ENCODE measurements at regions not wholly inside any gene's neighbourhood (a gene's known extent, or its start where the extent isn't known, plus 50 kb on each side); places are given as distances from the start of the nearest gene placed in this dataset.

GRCh38 chr5:124839371-124839998 lies 93.0 kb upstream of the ZNF608 start:
- peak; percentile 23 to 48 (median 36) for DNase-seq (ENCODE audit: low read depth in 4 of 4, low spot score in 3 of 4)

GRCh38 chr5:124841829-124842712 lies 95.6 kb upstream of the ZNF608 start:
- no peak for DNase-seq (ENCODE audit: low read depth in 4 of 4, low spot score in 3 of 4)

DNA sequence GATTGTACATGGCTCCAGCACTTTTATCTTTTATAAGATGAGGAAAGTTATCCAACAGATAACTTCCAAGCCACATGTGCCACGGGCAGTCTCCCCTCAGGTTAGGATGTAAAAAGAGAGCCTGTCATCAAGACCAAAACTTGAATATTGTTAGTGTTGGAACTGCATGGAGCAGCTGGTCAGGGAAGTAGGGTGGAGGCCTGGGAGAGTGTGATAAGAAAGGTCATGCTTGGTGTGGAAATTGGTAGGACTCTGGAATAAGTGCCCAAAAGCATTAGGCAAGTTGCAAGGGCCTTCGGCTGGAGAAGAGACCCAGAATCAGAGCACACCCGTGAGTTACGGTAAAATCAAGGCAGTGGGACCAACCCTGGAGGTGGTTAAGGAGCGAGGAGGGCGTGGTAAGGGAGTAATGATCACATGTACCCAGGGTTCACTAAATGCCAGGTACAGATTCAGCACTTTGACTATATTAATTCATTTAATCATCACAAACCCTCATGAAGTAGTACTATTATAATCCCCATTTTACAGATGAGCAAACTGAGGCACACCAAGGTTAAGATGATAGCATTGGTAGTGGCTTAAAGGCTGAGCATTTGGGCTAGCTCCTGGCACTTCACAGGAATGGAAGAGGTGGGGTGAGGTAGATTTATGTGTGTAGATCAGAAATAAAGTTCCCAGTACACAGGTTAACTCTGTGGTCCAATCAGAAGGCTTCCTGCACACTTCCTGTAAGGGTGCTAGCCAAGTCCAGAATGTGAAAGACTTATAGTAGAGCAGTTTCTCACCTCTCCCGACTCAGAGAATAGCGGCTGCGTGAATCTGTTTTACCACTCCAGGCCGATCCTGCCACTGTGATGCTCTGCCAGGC lies 96.5 kb upstream of the ZNF608 start:
- no peak for DNase-seq (ENCODE audit: low read depth in 4 of 4, low spot score in 3 of 4)

- no peak for DNase-seq (ENCODE audit: low read depth in 4 of 4, low spot score in 3 of 4)
These were observed 97.1 kb upstream of the ZNF608 start for GRCh38 chr5:124843596-124843899.

GRCh38 chr5:124844371-124844920 lies 98.0 kb upstream of the ZNF608 start:
- DNase-seq (ENCODE audit: low read depth in 4 of 4, low spot score in 3 of 4) = no peak

- no peak for DNase-seq (ENCODE audit: low read depth in 4 of 4, low spot score in 3 of 4)
These were observed 101.5 kb upstream of the ZNF608 start for GRCh38 chr5:124847907-124848306.

GRCh38 chr5:124849774-124850173 lies 103.3 kb upstream of the ZNF608 start:
- no peak for DNase-seq (ENCODE audit: low read depth in 4 of 4, low spot score in 3 of 4)

- no peak for DNase-seq (ENCODE audit: low read depth in 4 of 4, low spot score in 3 of 4)
These were observed 110.3 kb upstream of the ZNF608 start for GRCh38 chr5:124856726-124857125.

- no peak for DNase-seq (ENCODE audit: low read depth in 4 of 4, low spot score in 3 of 4)
These were observed 112.2 kb upstream of the ZNF608 start for GRCh38 chr5:124858612-124859011.

DNA sequence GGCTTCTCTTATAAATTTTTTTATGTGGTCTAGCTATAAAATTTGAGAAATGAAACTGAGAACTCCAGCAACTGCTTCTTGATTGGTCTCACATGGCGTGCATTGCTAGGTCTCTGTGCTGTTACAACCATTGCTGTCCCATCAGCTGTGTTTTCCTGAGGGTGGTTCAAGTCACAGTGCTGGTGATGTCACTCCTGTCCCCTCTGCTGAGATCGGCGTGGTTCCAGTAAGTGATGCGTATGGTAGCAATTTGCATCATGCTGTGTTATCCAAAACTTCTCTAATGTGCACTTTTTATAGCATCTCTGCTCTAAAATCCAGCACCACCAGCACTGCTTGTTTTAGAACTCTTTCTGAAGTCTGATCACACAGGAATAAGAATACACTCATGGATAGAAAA lies 112.6 kb upstream of the ZNF608 start:
- no peak for DNase-seq (ENCODE audit: low read depth in 4 of 4, low spot score in 3 of 4)

DNA sequence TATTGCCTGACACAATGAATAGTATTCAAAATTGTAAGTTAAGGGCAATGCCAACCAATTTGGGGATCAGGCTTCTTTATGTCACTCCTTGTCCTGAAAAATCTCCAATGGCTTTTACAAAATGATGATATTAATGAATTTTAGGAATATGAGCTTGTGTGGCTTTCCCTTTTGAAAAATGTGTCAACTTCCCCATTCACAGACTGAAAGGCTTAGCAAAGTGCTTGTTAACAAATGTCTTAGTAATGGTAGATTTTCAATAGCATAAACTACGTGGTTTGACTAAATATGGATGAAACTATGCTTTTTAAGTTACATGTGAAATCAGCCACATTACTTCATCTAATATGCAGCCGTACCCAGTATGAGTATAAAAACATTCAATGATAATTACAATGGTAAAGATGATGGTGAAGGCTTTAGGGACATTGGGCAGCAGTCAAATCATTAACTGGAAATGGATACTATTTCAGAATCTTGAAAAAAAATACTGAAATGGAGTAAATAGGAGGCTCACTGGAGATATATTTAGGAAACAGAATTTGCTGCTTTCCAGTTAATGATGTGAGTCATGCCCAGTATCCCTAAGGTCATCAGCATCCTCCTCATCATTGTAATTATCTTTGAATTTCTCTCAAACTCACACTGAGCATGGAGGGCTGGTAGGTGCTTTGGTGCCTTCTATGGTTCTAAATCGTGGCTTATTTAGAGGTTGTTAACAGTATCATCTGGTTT lies 113.3 kb upstream of the ZNF608 start:
- DNase-seq (ENCODE audit: low read depth in 4 of 4, low spot score in 3 of 4) = no peak

DNA sequence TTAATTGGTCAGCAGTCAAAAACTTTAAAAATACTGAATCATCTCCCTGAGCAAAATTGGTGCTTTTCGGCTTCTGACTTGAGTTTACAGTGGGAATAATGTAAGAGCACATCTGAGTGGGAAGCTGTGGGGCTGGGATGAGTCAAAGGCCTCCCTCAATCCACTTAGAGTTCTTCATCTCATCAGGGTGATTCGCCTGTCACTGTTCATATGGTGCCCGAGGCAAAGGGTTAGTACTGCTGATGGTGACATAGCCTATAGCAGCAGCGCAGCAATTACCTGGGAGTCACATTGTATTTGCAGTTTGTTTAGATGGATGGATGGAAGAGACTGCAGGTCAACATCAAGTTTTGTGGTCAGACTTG lies 113.8 kb upstream of the ZNF608 start:
- DNase-seq (ENCODE audit: low read depth in 4 of 4, low spot score in 3 of 4) = no peak

- DNase-seq (ENCODE audit: low read depth in 4 of 4, low spot score in 3 of 4) = no peak
These were observed 118.6 kb upstream of the ZNF608 start for GRCh38 chr5:124865066-124865465.

GRCh38 chr5:124865603-124866354 lies 119.3 kb upstream of the ZNF608 start:
- no peak for DNase-seq (ENCODE audit: low read depth in 4 of 4, low spot score in 3 of 4)

DNA sequence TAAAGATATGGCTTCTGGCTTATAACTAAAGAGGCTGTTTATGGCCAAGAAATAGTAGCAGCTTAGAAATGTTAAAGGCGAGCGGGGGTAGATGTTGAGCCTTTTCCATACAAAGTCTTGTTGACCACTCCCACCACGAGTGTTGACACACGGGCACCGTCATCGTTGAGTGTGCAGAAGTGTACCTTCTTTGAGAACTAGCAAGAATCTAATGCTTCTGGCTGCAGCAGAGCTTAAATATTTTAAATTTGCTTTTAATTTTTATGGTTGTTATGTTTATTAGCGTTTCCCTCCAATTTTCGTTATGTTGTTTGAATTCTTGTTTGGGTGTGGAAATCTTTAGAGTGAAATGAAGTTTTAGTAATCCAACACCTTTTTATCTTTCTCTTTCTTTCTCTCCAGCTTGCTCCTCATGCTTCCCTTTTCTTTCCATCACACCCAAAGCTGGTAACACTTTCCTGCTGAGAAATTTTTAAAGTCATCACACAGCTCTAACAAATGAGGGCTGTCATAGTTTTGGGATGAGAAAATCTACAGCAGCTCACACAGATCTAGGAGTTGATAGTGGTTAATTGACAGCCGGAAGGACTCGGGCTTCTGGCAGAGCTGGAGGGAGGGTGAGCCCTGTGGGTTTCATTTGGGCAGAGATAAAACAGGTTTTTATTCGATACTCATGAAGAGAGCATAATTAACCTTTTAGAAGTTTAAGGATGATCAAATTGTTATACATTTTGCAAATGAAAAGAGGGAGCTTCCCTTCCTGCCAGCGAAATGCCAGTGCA lies 120.1 kb upstream of the ZNF608 start:
- no peak for DNase-seq (ENCODE audit: low read depth in 4 of 4, low spot score in 3 of 4)

- DNase-seq (ENCODE audit: low read depth in 4 of 4, low spot score in 3 of 4) = no peak
These were observed 120.8 kb upstream of the ZNF608 start for GRCh38 chr5:124867137-124867704.

DNA sequence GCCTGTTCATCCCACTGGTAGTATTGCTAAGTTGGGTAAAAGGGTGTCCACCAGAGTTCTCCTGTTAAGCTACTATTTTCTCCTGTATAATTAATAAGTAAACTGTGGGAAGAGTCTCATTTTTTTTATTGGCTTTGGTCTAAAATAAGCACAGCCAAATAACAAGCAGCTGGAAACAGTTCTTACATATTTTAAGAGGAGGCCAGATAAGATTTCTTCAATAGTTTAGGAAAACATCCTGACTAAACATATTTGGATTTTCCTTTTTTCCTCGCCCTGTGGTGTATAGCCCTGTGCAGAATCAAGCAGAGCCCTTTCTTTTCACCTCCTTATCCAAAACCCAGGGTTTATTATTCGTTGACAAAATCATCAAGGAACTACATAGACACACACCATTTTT lies 122.2 kb upstream of the ZNF608 start:
- DNase-seq (ENCODE audit: low read depth in 4 of 4, low spot score in 3 of 4) = no peak

DNA sequence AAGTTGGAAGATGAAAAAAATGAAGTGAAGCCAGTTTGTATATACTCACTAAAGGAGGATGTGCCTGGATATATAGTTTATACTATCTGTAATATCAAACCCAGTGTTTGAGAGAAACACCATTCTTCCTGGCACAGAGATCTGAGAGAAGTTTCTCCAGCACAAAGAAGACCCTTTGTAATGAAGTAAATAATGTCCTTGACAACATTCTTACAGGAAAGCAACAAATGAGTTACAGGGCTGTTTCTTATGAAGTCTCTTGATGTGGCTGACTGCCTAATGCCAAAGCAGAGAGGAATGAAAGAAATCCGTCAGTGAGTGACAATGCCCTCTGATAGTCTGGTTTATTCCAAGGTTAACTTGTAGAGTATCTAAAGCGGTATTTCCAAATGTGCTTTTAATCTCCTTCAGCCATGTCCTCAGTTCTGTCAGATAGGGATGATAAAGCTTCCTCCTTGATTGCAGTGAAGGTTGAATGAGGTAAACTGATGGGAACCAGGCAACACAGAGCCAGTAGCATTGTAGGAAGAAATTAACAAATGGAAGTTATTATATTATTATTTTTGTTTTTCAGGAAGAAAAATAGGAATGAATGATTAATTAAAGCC lies 123.1 kb upstream of the ZNF608 start:
- DNase-seq (ENCODE audit: low read depth in 4 of 4, low spot score in 3 of 4) = no peak
